HG03565 (cell line): ENCODE measurements at regions not wholly inside any gene's neighbourhood (a gene's known extent, or its start where the extent isn't known, plus 50 kb on each side); places are given as distances from the start of the nearest gene placed in this dataset.

Experiments
- ATAC-seq: cut with Tn5 transposase; IDR thresholded peaks from one replicate; pipeline ENCODE4 v1.9.1; 2021; ENCODE audit warnings: mild to moderate bottlenecking, moderate library complexity; ENCODE audit not compliant: unreplicated experiment

DNA sequence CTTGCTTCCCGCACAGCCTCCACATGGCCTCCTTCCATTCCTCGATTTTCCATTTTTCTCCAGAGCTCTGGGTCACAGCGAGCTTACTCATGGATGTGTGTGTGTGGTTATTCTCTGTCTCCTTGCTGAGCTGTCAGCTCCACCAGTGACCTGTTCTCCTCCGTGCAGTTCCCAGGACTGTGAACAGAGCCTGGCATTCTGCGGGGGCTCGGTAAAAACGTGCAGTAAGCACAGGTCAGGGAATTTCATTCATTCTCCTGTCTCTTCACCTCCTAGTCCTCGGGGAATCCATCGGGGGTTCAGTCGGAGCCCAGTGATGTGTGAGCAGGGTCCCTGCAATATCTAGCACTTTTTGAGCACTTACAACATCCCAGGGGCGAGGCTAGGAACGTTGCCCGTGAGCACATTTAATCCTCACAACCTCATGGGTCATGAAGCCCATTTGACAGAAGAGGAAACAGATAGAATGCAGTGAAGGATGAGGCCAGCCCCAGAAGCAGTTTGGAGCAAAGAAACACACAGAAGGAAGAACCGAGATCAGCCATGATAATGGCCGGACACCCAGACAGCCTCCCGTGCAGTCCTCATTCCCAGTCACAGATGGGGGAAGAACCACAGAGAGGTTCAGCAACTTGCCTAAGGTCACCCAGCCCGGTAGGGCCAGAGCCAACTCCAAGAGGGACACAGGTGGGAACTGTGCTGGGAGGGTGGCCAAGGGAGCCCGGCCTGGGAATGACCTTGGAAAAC is 183.2 kb upstream of the GSE1 start:
- no peak for ATAC-seq

DNA sequence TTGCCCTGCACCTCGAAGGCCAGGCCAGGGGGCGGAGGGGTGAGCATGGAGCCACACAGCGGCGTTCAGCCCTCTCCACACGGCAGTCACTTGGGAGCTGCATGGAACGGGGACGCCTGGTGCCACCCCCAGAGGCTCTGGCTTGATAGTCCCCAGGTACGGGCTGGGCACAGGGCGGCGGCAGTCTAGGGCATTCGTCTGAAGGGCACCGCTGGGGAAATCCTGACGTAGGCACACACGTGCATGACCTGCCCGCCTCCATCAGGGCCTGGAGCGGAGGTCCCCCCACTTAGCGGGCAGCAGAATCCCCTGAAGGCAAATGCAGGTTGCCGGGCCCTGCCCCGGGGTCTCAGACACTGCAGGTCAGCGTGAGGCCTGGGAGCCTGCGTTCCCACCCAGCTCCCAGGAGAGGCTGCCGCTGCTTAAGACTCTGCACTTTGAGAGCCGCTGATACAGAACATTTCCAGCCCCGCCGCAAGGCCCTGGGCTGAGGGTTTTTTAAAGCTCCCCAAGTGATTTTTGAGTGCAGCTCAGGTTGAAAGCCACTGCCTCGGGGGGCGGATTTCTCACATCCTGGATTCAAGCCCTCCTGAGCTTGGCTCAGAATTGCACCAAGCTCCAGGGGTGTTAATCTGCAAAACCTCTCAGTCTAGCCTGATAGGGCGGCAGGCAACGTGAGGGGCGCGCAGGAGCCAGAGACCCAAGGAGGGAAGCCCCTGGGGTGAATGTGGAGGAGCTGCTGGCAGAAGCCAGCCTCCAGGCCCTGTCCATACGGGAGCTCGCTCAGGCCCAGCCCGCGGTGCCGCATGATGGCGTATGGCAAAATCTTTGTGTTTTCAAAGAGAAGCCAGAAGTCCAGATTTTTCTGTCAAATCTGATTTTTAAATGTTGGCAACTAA is 182.3 kb upstream of the GSE1 start:
- ATAC-seq: no peak

DNA sequence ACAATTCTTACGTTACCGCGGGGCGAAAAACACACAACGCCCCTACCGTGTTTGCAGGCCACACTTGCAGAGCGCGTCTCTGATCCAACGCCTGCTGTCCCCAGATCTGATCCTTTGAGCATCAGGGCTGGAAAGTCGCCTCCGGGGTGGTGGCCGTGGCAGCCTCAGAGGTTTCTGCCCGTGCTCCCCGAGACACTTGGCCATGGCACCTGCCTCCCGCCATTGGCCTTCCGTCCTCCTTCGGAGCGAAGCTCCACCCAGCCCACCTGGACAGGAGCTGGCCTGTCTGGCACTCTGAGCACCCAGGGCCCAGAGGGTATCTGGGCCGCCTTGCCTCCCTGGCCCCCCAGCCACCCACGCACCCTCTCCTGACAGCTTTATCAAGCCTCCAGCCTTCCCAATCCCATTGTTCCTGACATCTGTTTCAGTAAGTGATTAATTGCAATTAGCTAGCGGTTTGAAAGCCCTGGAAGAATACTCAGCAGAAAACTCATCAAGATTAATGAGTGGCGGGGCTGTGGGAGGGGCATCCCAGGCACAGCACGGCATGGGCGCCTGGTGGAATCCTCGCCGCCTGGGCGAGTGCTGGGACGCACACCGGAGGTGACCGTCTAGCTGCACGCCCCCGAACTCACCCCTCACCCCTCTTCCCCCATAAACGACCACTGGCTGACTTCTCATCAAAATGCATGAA is 181.5 kb upstream of the GSE1 start:
- no peak for ATAC-seq

DNA sequence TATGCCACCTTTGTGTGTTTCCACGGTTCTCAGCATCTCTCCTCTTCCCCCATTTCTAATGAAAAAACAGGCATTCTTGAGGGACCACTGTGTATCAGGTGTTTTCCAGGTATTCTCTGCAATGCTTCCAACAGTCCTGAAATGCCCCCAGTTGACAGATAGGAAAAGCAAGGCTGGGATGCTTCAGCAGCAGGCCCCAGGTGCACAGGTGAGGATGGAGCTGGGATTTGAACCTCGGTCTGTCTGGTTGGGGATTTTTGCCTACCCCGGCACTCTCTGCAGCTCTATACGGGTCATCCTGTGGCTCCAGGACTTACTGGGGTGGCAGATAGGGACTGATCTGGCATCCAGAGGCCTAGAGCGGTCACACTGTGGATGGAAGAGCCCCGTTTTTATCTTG is 180.5 kb upstream of the GSE1 start:
- no peak for ATAC-seq

DNA sequence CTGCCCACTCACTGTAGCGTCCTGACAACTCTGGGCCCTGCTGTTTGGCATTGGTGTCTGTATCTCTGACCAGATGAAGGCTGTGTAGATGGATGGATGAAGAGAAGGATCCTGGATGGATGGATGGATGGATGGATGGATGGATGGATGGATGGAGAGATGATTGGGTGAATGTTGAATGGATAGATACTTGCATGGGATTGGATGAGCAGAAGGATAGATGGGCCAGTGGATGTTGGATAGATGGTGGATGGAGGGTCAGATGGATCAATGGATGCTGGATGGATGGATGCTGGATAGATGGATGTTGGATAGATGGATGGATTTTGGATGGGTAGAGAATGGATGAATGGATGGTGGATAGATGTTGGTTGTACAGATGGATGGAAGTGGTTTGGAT is 179.6 kb upstream of the GSE1 start:
- no peak for ATAC-seq

DNA sequence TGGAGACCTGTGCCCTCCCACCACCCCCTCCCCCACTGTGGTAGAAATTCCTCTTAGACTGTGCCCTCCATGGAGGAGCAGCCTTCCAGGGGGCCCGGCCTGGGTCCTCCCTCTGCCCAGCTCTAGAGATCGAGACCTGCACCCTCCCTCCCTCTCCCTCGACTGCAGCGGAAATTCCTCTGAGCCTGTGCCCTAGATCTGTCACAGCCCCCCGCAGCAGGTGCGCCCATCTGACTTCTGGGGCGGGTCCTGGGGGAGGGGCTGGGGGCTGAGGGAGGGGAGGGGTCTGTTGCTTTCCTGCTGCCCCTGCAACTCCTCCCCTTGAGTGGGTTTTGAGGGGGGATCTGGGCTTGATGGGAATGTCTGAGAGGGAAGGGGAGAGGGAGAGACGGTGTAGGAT is 177.8 kb upstream of the GSE1 start:
- no peak for ATAC-seq

DNA sequence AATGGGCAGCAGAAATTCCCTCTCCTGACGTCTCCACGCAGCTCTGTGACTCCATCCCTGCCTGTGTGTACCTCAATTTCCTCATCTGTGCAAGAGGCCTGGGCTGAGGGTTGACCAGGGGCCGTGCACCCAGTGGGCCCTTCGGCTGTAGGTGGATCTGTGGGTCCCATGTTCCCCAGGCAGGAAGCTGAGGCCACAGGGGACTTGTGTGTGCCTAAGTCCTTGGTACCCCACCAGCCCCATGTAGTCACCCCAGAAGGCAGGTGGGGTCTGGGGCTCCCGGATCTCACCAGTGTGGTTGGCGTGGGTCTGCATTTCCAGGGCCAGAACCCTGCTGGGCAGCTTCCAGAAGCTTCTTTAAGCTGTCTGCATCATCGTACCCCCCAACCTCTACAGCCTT is 177.4 kb upstream of the GSE1 start:
- ATAC-seq: no peak

DNA sequence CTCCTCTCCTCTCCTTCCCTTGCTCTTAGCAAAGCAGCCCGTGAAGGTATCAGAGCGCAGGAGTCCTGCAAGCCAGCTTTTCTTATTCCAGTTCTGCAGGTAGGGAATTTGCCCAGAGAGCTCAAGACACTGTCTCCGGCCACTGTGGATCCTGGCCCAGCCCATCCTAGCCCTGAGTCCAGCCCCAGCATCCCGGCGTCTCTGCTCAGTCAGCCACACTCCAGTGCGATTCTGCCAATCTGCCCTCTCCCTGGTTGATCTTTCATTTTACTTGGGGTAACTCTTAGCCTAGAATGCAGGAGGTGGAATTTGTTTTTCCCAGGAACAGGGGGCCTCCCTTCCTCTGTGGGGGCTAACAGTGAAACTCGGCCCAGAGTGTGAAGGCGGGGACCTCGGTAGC is 176.9 kb upstream of the GSE1 start:
- ATAC-seq: no peak

DNA sequence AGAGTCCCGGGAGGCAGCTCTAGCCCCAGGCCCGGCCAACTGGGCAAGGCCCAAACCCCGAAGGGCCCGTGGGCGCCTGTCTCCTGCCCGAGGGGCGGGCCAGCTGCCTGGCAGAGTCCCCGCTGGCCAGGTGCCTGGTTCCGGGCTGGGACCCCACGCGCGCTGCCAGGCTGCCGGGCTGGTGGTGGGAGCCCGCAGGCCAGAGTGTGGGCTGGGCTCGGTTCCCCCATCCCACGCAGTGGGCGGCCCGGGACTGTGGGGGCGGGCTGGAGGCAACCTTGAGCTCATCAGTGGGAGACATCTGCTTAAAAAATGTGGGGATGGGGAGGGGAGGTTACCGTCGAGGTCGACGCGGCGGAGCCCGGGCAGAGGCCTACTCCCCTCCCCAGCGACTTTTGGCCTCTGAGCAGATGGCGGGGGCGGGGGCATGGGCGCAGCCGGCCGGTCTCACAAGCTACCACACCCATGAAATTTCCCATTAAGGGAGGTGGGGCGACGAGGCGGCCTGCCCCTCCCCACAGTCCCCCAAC is 176.4 kb upstream of the GSE1 start:
- ATAC-seq: no peak

DNA sequence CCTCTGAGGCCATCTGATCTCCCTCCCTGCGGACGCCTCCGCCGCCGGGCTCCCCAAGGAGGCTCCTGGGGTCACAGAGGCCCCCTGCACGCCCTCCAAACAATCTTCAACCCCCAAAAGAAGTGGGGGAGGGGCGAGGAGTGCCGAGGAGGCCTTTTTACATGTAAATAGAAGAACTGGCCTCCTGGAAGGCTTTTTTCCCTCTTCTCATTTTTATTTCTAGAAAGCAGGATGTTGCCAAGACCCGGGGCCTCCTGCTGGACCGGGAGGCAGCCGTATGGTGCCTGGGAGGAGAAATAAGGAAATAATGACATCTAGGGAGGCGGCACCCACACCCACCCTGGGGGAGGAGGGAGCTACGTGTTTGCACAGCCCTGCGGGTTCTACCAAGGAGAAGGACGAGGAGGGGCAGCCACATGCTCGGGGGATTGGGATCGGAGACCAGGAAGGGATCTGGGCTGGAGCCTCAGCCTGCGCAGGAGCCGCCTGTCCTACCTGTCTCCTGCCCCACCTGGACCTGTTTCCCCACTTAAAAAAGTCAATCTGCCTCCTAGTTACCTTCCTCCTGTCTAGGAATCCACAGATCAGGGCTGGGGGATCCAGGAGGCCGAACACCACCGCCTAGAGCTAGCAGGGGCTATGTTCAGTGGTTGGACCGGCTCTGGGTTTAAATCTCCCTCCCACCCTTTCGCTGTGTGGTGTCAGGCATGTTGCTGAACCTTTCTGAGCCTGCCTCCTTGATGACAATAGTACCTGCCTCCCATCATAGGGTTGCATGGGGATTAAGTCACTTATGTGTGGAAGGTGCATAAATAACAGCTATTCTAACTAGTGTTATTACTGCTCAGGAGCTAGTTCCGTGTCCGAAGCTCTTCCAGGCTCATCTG is 175.7 kb upstream of the GSE1 start:
- ATAC-seq: no peak

DNA sequence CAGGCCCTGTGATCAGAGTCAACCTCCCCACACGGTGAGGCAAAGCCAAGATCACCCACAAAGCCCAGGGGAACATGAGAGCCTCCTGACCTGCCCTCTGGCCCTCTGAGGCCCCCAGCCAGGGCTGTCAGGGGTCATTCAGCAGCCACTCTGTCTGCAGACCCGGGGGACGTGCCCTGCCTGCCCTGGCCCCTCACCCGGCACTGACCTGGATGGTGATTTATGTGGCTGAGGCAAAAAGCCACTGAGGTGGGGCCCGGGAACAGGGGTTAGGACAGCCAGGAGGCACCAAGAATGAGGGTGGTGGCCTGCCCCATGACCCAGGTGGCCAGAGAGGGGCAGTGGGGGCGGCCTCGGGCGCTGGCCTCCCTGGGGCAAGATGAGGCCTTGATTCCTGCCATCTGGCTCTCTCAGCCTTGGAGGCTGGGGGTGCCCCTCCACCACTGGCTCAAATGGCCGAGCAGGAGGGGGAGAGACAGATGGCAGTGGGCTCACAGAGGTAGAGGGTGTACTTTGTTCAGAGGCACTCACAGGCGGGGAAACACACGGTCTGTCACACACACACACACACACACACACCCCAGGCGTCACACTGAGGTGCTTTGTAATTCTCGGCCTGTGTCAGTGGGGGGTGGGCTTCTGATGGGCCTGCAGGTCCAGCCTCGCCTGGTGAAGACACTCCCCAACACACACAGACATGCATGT is 174.0 kb upstream of the GSE1 start:
- ATAC-seq: no peak

DNA sequence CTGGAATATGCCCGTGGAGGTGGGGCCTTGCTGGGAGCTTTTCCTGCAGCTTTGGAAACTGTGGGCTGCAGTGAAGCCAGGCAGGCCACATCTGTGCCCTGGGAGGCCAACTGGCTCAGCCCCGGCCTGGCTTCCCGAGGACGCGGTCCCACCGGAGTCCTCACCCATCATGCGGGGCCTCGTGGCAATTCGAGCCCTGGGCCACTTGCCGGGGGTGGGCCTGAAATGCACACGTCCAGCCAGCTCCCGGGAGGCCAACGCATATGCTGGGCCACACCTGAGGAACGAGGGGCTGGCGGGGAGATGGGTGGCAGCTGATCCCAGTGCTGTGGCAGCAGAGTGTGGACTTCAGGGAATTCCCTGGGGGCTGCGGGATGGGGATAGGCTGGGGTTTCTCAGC is 172.4 kb upstream of the GSE1 start:
- ATAC-seq: no peak

DNA sequence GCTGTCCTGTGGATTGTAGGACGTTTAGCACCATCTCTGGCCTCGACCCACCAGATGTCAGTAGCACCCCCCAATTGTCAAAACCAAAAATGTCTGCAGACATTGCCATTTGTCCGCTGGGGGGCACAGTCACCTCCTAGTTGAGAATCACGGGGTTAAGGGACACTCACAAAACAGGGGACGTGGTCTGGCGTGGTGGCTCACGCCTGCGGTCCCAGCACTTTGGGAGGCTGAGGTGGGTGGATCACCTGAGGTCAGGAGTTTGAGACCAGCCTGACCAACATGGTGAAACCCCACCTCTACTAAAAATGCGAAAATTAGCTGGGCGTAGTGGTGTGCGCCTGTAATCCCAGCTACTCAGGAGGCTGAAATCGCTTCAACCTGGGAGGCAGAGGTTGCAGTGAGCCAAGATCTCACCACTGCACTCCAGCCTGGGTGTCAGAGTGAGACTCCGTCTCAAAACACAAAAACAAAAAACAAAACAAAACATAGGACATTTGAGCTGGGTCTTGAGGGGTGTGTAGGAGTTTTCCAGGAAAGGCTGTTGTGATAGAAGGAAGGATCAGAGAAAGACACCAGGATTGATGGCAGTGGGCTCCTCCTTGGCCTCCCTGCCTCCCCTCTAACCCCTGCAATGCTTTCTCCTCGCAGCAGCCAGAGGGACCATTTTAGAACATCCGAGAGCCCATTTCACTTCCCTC is 171.8 kb upstream of the GSE1 start:
- no peak for ATAC-seq

DNA sequence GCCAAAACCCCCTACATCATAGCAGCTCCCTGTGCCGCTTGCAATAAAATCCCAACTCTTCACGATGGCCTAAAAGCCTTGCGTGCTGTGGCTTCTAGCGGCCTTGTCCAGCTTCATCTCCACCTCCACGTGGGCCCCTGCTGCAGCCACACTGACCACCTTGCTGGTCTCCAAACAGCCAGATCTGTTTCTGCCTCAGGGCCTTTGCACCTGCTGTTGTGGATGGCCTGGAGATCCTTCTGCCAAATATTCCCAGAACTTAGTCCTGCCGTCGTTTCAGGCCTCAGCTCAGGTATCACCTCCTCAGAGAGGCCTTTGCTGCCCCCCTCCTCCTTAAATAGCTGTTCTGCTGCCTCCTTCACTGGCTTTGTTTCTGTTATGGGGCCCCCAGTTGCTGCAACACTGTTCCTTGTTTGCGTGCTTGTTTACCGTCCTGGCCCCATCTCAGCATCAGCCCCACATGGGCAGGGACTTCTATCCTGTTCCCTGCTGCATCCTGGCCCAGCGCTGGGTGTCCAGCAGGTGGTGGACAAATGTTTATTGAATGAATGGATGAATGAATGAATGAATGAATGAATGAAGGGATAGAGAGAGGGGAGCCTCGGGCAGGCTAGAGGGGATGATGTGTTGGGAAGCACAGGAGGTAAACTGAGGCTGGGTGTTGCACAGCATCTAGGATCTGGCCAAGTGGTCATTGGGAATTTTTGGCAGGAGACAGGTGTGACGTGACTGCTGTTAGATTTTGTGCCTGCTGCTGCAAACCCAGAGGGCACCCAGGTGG is 171.0 kb upstream of the GSE1 start:
- ATAC-seq: no peak

DNA sequence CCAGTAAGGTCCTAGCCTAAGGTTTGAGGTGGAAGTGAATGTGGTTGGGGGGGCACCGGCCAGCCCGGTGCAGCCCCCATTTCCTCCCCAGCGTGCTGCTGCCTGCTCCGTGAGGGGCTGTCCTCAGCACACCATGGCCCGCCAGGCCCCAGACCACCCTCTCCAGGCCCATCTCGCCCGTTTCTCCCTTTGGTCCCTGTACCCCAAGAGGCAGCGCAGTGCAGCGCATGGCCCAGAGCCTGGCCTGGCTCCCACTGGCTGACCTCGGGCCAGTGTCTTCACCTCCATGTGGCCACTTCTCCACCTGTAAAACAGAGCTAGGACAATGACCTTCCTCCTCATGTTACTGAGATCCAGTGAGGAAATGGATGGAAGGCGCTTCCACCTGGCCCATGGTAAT is 170.0 kb upstream of the GSE1 start:
- ATAC-seq: no peak

DNA sequence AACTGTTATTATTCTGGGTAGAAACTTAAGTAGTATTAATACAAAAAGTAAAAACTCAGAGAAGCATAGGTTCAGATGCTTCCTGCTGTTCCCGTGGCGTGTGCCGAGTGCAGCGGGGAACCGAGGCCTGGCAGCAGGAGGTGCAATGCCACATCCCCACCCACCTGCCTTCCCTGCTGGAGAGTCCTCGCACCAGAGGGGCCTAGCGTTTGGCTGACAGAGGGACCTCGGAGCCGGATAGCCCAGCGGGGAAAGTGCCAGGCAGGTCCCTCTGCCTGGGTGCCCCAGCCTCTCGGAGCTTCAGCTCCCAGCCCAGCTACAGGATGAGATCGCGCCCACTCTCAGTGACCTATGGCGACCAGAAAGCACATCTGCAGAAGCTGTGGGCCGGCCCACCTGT is 169.6 kb upstream of the GSE1 start:
- ATAC-seq: no peak

DNA sequence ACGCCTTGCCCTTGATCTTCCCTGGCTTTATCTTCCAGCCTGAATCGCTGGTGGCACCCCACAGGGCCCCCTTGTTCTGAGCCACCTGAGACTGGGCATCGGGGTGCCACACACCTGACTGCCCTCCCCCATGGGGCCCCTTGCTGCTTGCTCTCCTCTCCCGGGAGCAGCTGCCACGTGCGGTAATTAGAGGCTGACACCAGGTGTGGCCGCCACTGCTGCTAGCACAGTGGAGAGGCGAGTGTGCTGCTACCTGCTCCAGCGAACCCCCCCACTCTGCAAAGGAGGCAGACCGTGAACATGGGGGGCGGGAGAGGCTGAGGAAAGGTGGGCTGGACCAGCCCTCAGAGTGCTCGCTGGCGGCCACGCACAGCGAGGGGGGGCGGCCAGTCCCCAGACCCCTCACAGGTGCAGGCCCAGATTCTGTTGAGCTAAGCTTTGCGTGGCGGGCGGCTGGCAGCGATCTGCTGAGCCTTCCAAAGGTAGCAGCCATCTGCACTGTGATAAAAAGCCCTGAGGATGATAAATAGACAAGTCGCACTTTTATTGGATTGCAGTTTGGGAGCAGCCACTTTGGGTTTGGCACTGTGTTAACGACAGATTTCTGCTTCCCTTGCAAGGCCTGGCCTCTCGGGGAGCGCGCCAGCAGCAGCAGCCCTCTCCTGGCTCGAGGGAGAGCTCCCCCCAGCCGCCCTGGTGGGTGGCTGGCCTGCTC is 167.9 kb upstream of the GSE1 start:
- no peak for ATAC-seq

DNA sequence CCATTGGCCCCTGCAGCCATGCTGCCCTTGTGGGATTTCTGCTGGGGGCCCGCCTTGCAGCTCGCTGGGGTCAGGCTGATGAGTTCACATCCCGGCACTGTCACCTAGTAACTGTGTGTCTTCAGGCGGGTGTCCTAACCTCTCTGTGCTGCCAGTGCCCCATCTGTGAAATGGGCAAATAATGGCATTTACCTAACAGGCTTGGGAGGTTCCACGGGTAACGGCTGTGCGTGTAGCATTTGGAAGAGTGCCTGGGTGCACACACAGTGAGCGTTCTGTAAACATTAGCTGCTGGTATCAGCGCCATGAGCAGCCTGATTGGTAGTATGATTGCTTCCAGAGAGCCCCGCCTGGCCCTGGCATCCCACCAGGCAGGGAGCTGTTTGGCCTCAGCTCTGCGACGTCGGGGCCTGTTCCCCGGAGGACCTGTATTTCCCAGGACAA is 167.3 kb upstream of the GSE1 start:
- no peak for ATAC-seq
